ENCODE measurements at regions not wholly inside any gene's neighbourhood (a gene's known extent, or its start where the extent isn't known, plus 50 kb on each side); places are given as distances from the start of the nearest gene placed in this dataset.

- no peak overlapping the region for H3K4me3 ChIP-seq (ENCODE audit: low read depth, low read length)
- no peak for TF ChIP-seq CTCF (conservative IDR thresholded peaks at IDR 0.05; ENCODE audit: low read depth, low read length)
- DNase-seq (ENCODE audit: low read depth) = no peak
Measured at GRCh38 chr16:9199311-9199710, 107.9 kb downstream of the HAPSTR1 start.

- no peak for DNase-seq (ENCODE audit: low read depth)
- TF ChIP-seq CTCF (conservative IDR thresholded peaks at IDR 0.05; ENCODE audit: low read depth, low read length) = no peak
- H3K4me3 ChIP-seq (ENCODE audit: low read depth, low read length) = no peak overlapping the region
Measured at GRCh38 chr16:9199751-9200150, 108.3 kb downstream of the HAPSTR1 start.

- no peak for TF ChIP-seq CTCF (conservative IDR thresholded peaks at IDR 0.05; ENCODE audit: low read depth, low read length)
- H3K4me3 ChIP-seq (ENCODE audit: low read depth, low read length) = no peak overlapping the region
- DNase-seq (ENCODE audit: low read depth) = no peak
Measured at GRCh38 chr16:9203956-9204355, 112.5 kb downstream of the HAPSTR1 start.

- H3K4me3 ChIP-seq (ENCODE audit: low read depth, low read length) = no peak overlapping the region
- no peak for DNase-seq (ENCODE audit: low read depth)
- no peak for TF ChIP-seq CTCF (conservative IDR thresholded peaks at IDR 0.05; ENCODE audit: low read depth, low read length)
Measured at GRCh38 chr16:9205661-9206060, 114.2 kb downstream of the HAPSTR1 start.

DNA sequence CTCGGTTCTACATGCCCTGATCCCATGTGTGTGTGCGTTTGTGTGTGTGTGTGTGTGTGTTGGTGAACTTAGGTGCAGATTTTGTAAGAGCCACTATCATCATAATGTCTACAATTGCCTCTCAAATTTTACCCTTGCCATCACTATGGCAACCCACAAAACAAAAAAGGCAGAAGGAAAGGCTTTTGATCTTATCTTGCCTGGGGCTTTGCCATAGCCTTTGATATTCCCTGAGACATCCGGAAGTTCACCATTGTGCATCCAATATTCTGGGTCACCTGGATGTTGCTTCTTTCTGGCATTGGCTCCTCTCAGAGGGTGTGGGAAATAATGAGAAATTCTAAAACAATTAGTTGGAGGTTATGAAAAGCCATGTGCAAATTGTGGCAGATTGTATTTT lies 114.7 kb downstream of the HAPSTR1 start:
- DNase-seq (ENCODE audit: low read depth) = no peak
- H3K4me3 ChIP-seq (ENCODE audit: low read depth, low read length) = no peak overlapping the region
- TF ChIP-seq CTCF (conservative IDR thresholded peaks at IDR 0.05; ENCODE audit: low read depth, low read length) = no peak

- TF ChIP-seq CTCF (conservative IDR thresholded peaks at IDR 0.05; ENCODE audit: low read depth, low read length) = no peak
- DNase-seq (ENCODE audit: low read depth) = no peak
- H3K4me3 ChIP-seq (ENCODE audit: low read depth, low read length) = no peak overlapping the region
Measured at GRCh38 chr16:9212621-9213020, 121.2 kb downstream of the HAPSTR1 start.

DNA sequence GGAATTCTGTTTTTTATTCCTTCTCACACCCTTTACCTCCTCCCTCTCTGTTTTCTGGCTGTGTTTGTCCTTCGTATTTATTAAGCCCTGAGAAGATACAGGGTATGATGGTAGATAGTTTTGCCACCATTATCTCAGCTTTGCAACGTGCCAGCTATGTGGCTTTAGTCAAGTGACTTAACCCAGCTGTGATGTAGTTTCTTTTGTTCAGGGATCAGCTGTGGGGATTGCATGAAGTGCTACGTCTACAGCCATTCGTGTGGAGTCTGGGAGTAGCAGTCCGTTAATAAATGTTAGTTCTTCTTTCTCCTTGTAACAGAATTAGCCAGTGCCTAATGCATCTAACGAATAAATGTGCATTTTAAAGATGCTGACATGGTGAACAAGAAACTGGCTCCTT lies 128.4 kb downstream of the HAPSTR1 start:
- no peak for TF ChIP-seq CTCF (conservative IDR thresholded peaks at IDR 0.05; ENCODE audit: low read depth, low read length)
- H3K4me3 ChIP-seq (ENCODE audit: low read depth, low read length) = no peak overlapping the region
- no peak for DNase-seq (ENCODE audit: low read depth)

Measured in choroid plexus epithelial cell (primary cell).